OCI-LY3 (cell line): ENCODE measurements at regions not wholly inside any gene's neighbourhood (a gene's known extent, or its start where the extent isn't known, plus 50 kb on each side); places are given as distances from the start of the nearest gene placed in this dataset.

Source experiments
- H2AFZ ChIP-seq: fragments of 200-600, 300-600 bp; shearing (Covaris generic); 2 replicates; pipeline ENCODE4 v1.6.0; 2014; ENCODE audit warnings: antibody characterized with exemption, low read depth, low read length
- H3K27ac ChIP-seq: fragments of 200-600, 300-600 bp; sonication (generic); 2 replicates; pipeline ENCODE4 v1.5.1; 2014; ENCODE audit warnings: mild to moderate bottlenecking, low read length, moderate library complexity, mixed read lengths
- H3K27me3 ChIP-seq: fragments of 200-600, 300-600 bp; sonication (generic); 2 replicates; pipeline ENCODE4 v1.6.1; 2014; ENCODE audit warnings: low read depth, low read length, mixed read lengths
- H3K36me3 ChIP-seq: fragments of 200-600, 300-600 bp; sonication (generic); replicated peaks from 2 replicates; pipeline ENCODE3; 2014; ENCODE audit warnings: low read depth, low read length, mixed read lengths
- H3K4me1 ChIP-seq: fragments of 300-600, 200-600 bp; sonication (generic); 2 replicates; pipeline ENCODE4 v1.6.1; 2014; ENCODE audit warnings: low read length, mixed read lengths
- H3K4me2 ChIP-seq: fragments of 200-600, 300-600 bp; sonication (generic); 2 replicates; pipeline ENCODE4 v1.6.1; 2014; ENCODE audit warnings: low read length, mixed read lengths
- H3K4me3 ChIP-seq: fragments of 300-600, 200-600 bp; sonication (generic); 2 replicates; pipeline ENCODE4 v1.5.1; 2014; ENCODE audit warnings: antibody characterized with exemption, mild to moderate bottlenecking, low read length, moderate library complexity
- H3K79me2 ChIP-seq: fragments of 300-600, 200-600 bp; shearing (Covaris generic); 2 replicates; pipeline ENCODE4 v1.6.1; 2014; ENCODE audit warnings: mild to moderate bottlenecking, low read length, mixed read lengths
- H3K9ac ChIP-seq: fragments of 300-600, 200-600 bp; shearing (Covaris generic); 2 replicates; pipeline ENCODE4 v1.6.0; 2014; ENCODE audit warnings: mild to moderate bottlenecking, low read length, moderate library complexity
- H3K9me3 ChIP-seq: fragments of 200-600, 300-600 bp; shearing (Covaris generic); 2 replicates; pipeline ENCODE4 v1.6.1; 2014; ENCODE audit warnings: low read length, mixed read lengths; ENCODE audit not compliant: insufficient read depth
- H4K20me1 ChIP-seq: fragments of 200-600, 300-600 bp; sonication (generic); 2 replicates; pipeline ENCODE4 v1.6.1; 2016; ENCODE audit warnings: low read length, mixed read lengths; ENCODE audit not compliant: insufficient read depth
- EZH2phosphoT487 ChIP-seq: fragments of 200-600 bp; shearing (Covaris generic); IDR thresholded peaks from 2 replicates; pipeline ENCODE4 v1.6.1; 2018; ENCODE audit warnings: antibody characterized with exemption, mixed run types, low read depth
- TF ChIP-seq, protein P1 (sequence below): fragments of 200-600, 300-600 bp; sonication (generic); IDR thresholded peaks from 2 replicates; pipeline ENCODE4 v1.5.1; 2014; ENCODE audit warnings: antibody characterized with exemption, low read length, low read depth

DNA sequence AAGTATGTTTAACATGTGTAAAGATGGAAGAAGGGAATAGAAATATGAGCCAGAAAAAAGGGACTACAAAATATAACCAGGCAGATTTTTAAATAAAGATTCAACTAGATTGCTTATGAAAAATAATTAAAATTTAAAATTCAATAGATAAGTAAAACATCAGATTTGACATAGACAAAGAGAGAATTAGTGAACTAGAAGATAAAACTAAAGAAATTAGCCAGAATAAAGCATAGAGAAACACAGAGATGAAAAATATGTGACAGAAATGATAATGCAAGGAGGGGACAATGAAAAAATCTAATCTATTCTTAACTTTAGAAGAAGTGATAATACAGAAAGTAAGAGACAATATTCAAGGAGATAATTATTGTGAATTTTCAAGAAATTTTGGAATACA is 222.6 kb upstream of the PMFBP1 start:
- no peak overlapping the region for H3K27ac ChIP-seq
- peaks cover 2% of the 10 kb centered on the region for H3K36me3 ChIP-seq
- no peaks in the 10 kb centered on the region for H3K27me3 ChIP-seq

GRCh38 chr16:72389791-72390190 is 217.8 kb upstream of the PMFBP1 start:
- H3K9me3 ChIP-seq = peaks cover 11% of the 10 kb centered on the region; the same call in 1 of the 2 replicates
- no peaks in the 10 kb centered on the region for H3K4me1 ChIP-seq
- peaks cover 19% of the 10 kb centered on the region for H3K36me3 ChIP-seq
- H3K4me3 ChIP-seq = no peak overlapping the region
- no peak overlapping the region for H3K9ac ChIP-seq
- H2AFZ ChIP-seq = no peak overlapping the region
- no peaks in the 10 kb centered on the region for H4K20me1 ChIP-seq
- H3K27me3 ChIP-seq = no peaks in the 10 kb centered on the region
- no peak for TF ChIP-seq EZH2phosphoT487
- TF ChIP-seq, protein P1, sequence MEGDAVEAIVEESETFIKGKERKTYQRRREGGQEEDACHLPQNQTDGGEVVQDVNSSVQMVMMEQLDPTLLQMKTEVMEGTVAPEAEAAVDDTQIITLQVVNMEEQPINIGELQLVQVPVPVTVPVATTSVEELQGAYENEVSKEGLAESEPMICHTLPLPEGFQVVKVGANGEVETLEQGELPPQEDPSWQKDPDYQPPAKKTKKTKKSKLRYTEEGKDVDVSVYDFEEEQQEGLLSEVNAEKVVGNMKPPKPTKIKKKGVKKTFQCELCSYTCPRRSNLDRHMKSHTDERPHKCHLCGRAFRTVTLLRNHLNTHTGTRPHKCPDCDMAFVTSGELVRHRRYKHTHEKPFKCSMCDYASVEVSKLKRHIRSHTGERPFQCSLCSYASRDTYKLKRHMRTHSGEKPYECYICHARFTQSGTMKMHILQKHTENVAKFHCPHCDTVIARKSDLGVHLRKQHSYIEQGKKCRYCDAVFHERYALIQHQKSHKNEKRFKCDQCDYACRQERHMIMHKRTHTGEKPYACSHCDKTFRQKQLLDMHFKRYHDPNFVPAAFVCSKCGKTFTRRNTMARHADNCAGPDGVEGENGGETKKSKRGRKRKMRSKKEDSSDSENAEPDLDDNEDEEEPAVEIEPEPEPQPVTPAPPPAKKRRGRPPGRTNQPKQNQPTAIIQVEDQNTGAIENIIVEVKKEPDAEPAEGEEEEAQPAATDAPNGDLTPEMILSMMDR = no peak
- no peak overlapping the region for H3K4me2 ChIP-seq
- no peak overlapping the region for H3K27ac ChIP-seq
- no peaks in the 10 kb centered on the region for H3K79me2 ChIP-seq

More for the DNA sequence above, 222.6 kb upstream of the PMFBP1 start:
- H2AFZ ChIP-seq = no peak overlapping the region
- H4K20me1 ChIP-seq = no peaks in the 10 kb centered on the region
- H3K79me2 ChIP-seq = no peaks in the 10 kb centered on the region
- no peak overlapping the region for H3K4me3 ChIP-seq
- no peak overlapping the region for H3K4me2 ChIP-seq
- no peaks in the 10 kb centered on the region for H3K9me3 ChIP-seq
- no peaks in the 10 kb centered on the region for H3K4me1 ChIP-seq
- TF ChIP-seq, protein P1 = no peak
- TF ChIP-seq EZH2phosphoT487 = no peak
- no peak overlapping the region for H3K9ac ChIP-seq

DNA sequence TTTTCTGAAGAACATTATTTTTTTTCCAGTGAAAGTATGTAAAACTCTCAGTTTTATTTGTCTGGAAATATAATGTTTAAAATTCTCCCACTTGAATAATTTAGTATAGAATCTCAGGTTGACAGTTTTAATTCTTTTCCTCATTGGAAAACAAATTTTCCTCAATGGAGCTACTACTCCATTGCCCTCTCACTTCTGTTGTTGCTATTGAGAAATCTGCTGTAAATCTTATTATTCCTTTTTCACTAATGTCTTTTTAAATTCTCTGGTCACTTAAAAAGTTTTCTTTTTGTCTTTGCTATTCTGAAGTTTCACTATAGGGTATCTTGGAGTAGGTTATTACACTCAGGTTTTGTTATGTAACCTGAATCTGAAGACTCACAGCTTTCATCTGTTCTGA is 216.1 kb upstream of the PMFBP1 start:
- Histone ChIP-seq H3K36me3 (peaks cover 19% of the 10 kb centered on the region), H3K4me1 (no peaks in the 10 kb centered on the region), H4K20me1 (no peaks in the 10 kb centered on the region), H3K4me2 (no peak overlapping the region), H3K79me2 (no peaks in the 10 kb centered on the region), H3K4me3 (no peak overlapping the region), H3K27ac (no peak overlapping the region), H2AFZ (no peak overlapping the region), H3K27me3 (no peaks in the 10 kb centered on the region), H3K9me3 (peaks cover 11% of the 10 kb centered on the region; the same call in 1 of the 2 replicates), H3K9ac (no peak overlapping the region)
- TF ChIP-seq, protein P1 = no peak
- TF ChIP-seq EZH2phosphoT487 = no peak

DNA sequence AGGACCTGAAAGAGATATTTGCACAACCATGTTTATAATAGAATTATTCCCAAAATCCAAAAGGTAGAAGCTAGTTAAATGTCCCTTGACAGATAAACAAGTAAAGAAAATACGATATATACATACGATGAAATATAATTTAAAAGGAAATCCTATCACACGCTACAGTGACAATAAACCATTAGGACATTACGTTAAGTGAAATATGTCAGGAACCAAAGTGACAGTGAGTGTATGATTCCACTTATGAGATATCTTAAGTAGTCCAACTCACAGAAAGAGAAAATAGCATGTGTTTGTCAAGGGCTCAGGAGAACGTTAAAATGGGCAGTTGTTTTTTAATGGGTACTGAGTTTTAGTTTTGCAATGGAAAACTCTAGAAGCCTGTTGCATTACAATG is 212.7 kb upstream of the PMFBP1 start:
- Histone ChIP-seq H2AFZ (no peak overlapping the region), H3K36me3 (peaks cover 18% of the 10 kb centered on the region), H4K20me1 (no peaks in the 10 kb centered on the region), H3K4me1 (no peaks in the 10 kb centered on the region), H3K4me3 (no peak overlapping the region), H3K79me2 (no peaks in the 10 kb centered on the region), H3K27me3 (no peaks in the 10 kb centered on the region), H3K9ac (no peak overlapping the region), H3K27ac (no peak overlapping the region), H3K9me3 (peaks cover 11% of the 10 kb centered on the region; the same call in 1 of the 2 replicates), H3K4me2 (no peak overlapping the region)
- TF ChIP-seq, protein P1 = no peak
- no peak for TF ChIP-seq EZH2phosphoT487
